Urothelium cell line (cell line): ENCODE measurements at regions not wholly inside any gene's neighbourhood (a gene's known extent, or its start where the extent isn't known, plus 50 kb on each side); places are given as distances from the start of the nearest gene placed in this dataset.
"Not testable (repeated sequence)": the region's sequence is repeated elsewhere in the genome, so short reads cannot be mapped to it uniquely, and the experiment has no call there.

Source experiments
- DNase-seq: peaks from one replicate; pipeline ENCODE4 v3.0.0; 2011; ENCODE audit warnings: low spot score, mixed read lengths
- FAIRE-seq: peaks from 2 replicates; lab custom pipeline; 2011; peaks lifted over from hg19 to GRCh38; lab: Jason Lieb, UNC

DNA sequence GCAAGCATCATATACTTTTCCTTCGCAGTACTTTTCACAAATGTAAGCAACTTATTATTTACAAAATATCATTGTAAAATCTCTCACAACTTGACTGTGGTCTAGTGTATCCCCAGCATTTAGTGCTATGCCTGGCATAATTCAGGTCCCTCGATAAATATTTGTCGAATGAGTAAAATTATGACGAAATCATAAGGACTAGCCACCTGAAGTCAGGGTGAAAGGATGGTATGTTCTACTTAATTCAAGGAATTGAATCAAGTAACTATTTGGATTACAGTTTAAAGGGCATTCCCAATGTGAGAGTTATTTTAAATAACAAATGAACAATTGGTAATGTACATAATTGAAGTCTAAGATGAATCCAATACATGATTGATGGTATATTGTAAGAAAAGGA lies 393.0 kb upstream of the SLC35B3 start:
- DNase-seq (no peak), FAIRE-seq (no peak)

DNA sequence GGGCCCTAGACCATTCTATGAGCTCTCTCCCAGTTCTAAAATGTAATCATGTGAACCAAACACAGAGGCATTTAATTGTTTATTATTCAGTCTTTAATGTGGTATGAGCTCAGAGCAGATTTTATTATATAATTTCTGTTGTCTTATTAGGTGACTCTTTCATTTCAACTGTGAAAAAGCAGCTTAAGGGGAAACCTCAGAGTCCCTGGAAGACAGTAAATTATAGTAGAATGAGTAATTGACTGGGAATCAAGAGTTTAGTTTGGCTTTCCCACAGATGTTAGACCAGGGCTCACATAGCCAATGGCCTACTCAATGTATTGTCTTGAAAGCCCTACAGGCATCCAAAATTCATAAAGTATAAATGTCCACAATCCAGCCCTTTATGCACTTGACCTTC lies 390.4 kb upstream of the SLC35B3 start:
- FAIRE-seq (no peak), DNase-seq (no peak)

- DNase-seq (peak; percentile 7), FAIRE-seq (no peak)
Observed at GRCh38 chr6:8821981-8822381, 386.6 kb upstream of the SLC35B3 start.

GRCh38 chr6:8820313-8820712 lies 385.0 kb upstream of the SLC35B3 start:
- DNase-seq, result no peak
- no peak for FAIRE-seq

DNA sequence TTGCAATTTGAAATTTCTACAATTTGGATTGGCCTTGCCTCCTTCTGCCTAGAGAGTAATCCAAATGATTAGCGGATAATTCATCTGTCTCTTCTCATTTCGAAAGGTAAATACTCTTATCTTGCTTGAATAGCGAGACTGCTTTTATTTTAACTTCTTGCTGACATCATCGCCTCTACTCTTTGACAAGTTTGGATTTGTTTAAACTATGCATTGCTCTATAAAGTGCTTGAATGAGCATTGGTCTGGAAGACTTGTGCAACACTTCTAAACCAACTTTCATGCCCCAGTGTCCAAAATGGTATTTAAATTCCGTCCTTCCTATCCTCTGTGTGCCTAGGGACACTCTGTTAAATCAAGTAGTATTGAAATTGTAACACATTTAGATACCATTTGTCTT lies 384.1 kb upstream of the SLC35B3 start:
- DNase-seq, result no peak
- no peak for FAIRE-seq

GRCh38 chr6:8814440-8815000 lies 379.2 kb upstream of the SLC35B3 start:
- no peak for FAIRE-seq
- no peak for DNase-seq

DNA sequence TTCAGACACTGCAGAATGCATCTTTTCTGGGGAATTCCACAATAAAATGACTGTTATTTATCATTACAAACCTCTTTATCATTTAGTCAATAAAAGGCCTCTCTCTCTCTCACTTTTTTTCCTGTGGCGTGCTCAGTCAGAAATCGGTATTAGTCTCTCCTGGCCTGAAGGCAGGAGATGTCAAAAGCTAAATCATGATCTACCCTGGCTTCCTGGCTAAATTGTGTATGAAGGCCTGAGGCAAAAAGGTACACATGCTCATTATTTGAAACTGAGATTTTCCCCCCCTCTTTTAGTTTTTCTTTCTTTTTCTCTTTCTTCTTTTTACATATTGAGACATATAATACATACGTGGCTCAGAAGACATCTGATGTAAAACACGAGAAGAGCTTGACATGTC lies 375.0 kb upstream of the SLC35B3 start:
- DNase-seq (no peak), FAIRE-seq (no peak)

DNA sequence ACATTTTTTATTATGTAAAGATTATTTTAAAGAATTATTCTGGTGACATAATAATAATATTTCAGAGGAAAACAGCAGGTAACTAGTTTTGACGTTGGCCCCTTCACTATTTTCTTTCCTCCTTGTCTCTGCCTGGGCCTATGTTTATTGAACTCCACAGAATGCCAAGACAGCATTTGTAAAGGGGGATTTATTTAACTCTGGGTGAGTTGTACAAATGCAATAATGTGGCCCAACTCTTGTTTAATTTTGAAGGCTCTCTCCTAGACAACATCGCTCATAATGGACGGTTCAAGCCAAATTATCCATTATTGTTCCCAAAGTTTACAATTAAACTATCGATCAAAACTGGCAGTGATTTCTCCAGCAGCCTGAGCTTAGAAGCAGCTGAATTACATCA lies 374.3 kb upstream of the SLC35B3 start:
- FAIRE-seq, result no peak
- no peak for DNase-seq

- DNase-seq (no peak), FAIRE-seq (no peak)
Observed at GRCh38 chr6:8803181-8803760, 367.9 kb upstream of the SLC35B3 start.

- not testable (repeated sequence) for FAIRE-seq, DNase-seq
Observed at GRCh38 chr6:8802397-8802796, 367.1 kb upstream of the SLC35B3 start.

GRCh38 chr6:8794420-8794819 lies 359.1 kb upstream of the SLC35B3 start:
- FAIRE-seq (no peak), DNase-seq (no peak)

- FAIRE-seq (no peak), DNase-seq (no peak)
Observed at GRCh38 chr6:8789878-8790277, 354.5 kb upstream of the SLC35B3 start.

DNA sequence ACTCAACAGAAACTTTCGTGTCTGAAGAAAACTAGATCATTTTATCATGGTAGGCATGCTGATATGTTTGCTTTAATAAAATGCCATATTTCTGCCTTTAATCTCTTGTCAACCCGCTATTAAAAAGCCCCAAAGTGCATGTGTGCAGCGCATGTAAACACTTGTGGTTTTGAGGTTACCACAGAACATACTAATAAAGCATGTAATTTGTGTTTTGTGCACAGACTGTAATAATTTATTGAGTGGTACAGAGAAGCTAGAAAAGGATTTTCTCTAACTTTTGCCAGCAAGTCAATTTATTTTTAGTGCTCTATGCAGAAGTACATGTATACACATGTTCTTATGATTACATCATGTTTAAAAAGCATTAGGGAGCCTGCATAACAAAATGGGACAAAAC lies 349.9 kb upstream of the SLC35B3 start:
- no peak for FAIRE-seq
- DNase-seq, result no peak

DNA sequence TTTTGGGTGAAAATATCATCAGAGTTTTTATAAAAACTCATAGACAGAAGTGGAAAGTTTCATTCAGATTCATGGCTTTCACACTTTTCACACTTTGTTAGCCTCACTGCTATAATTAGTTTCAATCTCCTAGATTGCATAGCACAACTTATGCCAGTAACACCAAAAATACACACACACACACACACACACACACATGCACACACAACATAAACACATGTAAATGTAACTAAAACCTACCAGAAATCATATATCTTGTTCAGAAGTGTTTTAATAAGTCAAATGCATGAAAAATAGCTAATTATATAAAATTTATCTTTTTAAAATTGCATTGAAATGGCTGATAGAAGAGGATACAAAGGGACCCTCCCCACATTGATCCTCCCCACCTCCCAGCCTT lies 347.8 kb upstream of the SLC35B3 start:
- no peak for FAIRE-seq
- DNase-seq, result no peak

DNA sequence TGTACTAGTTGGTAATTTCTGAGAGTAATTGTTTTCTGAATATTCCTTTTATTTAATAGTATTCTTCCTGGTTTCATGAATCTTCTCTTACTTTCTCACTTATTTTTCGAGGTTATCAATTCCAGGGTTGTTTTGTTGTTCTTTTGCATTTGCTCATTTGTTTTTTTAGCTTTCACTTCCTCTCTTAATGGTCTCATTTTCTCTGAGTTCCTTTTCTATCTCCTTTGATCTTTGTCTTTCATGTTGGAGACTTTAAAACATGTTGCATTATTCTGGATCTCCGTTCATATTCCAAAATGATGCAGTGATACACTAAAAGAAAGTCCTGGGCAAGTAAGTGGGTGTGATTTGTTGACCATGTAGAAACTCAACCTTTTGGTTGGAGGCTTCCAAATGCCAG lies 345.3 kb upstream of the SLC35B3 start:
- no peak for DNase-seq
- no peak for FAIRE-seq

DNA sequence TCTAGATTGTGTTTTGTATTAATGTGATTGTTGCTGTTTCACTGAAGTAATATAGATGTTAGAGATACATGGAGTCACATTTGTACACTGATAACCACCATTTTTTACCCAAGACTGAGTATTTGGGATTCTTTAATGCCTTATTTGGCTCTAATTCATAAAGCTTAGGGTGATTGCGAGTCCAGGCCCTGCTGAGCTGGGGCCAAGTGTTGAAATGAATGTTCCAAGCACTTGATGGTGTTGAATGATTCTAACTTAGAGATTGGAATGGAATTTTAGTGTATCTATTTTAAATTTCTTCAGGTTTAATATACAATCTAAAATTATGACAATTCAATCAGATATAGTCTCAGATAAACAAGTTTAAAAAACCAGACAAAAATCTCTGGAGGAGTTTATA lies 329.4 kb upstream of the SLC35B3 start:
- DNase-seq (no peak), FAIRE-seq (no peak)

- DNase-seq, result no peak
- no peak for FAIRE-seq
Observed at GRCh38 chr6:8760951-8761350, 325.6 kb upstream of the SLC35B3 start.

GRCh38 chr6:8758412-8758811 lies 323.1 kb upstream of the SLC35B3 start:
- DNase-seq (no peak), FAIRE-seq (no peak)

- DNase-seq, result no peak
- FAIRE-seq, result no peak
Observed at GRCh38 chr6:8750627-8751026, 315.3 kb upstream of the SLC35B3 start.

- DNase-seq (no peak), FAIRE-seq (no peak)
Observed at GRCh38 chr6:8749465-8749864, 314.1 kb upstream of the SLC35B3 start.

DNA sequence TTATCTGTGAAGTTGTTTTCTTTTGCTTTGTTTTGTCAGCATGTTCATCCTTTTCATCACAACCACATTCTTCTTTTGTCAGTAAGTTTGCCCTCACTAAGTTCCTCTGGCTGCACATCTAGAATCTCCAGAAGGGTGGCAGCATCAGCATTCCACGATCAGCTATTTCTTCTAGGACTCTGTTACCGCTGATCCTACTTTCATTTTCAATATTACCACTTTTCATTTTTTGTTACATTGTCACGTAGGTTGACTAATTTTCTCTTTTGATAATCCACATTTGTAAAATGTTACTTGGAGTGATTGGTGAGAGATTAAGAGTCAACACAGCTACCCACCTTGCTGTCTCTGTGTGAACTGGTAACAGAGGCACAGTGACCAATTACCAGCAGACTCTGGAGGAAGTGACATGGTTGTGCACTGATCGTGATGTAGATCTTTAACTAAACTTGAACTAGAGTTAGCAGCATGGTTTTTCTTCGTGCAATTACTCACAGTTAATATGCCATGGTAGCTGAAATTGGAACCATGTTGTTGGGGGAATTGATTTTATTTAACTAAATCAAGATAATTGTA lies 307.9 kb upstream of the SLC35B3 start:
- FAIRE-seq (no peak), DNase-seq (peak; percentile 26)

- FAIRE-seq, result no peak
- DNase-seq, result no peak
Observed at GRCh38 chr6:8739454-8739853, 304.1 kb upstream of the SLC35B3 start.

GRCh38 chr6:8738951-8739350 lies 303.6 kb upstream of the SLC35B3 start:
- FAIRE-seq (no peak), DNase-seq (no peak)
